HG03460 (cell line): ENCODE measurements at regions not wholly inside any gene's neighbourhood (a gene's known extent, or its start where the extent isn't known, plus 50 kb on each side); places are given as distances from the start of the nearest gene placed in this dataset.

Experiments used
- ATAC-seq: cut with Tn5 transposase; IDR thresholded peaks from one replicate; pipeline ENCODE4 v1.9.1; 2021; ENCODE audit not compliant: unreplicated experiment

- peak; percentile 57 for ATAC-seq
These were observed 167.4 kb downstream of the TNFSF18 start for GRCh38 chr1:172883387-172883791.

DNA sequence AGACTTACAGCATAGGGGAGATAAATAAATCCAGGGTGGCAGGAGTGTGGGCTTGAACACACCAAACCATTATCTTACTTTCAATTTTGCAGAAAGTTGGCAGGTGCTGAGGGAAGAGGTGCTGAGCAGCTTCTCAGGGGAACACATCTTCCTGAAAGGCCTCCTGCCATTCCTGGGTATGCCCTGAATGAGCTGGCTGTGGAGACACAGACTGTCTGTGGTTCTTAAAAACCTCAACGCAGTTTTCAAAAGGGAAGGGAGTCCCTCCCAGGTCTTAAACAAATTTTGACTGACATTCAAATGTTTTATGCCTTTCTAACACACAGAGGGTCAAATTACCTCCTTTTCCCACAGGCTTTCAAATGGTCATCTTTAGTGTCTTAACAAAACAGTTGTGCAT, 166.9 kb downstream of the TNFSF18 start:
- peak; percentile 25 for ATAC-seq

DNA sequence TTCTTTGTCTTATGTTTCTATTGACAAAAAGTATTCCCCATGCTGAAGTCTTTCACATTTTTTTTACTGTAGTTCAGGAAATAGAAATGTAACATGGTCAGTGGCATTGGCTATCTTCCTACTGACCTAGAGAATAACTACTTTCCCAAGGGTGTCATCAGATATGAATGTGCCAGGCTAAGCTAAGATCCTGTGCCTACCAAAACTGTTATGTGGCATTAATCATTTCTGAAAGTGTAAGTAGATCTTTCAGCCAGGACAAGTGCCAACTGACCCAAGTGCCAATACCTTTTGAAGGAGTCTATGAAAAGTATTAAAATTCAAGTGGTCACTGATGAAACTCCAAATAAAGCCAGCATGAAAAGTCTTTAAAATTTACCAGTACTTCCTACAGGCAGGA, 165.3 kb downstream of the TNFSF18 start:
- no peak for ATAC-seq

GRCh38 chr1:172885971-172886370, 164.8 kb downstream of the TNFSF18 start:
- ATAC-seq: no peak

DNA sequence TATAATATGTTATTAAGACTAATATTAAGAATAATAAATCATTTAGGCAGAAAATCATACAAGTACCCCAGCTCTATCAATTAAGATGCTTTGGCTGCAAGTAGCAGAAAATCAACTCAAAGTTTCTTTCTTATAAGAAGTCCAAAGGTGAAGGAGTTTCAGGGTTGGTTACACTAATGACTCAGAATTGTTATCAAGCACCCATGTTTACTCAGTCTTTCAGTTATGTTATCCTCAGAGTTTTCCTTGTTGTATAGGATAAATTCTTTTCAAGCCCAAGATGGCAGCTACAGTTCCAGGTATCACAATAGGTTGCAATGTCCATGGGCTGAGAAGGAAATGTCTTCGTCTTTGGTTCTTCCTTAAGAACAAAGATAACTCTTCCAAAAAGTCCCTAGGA, 163.6 kb downstream of the TNFSF18 start:
- no peak for ATAC-seq

- ATAC-seq: no peak
These were observed 157.4 kb downstream of the TNFSF18 start for GRCh38 chr1:172893146-172893841.

DNA sequence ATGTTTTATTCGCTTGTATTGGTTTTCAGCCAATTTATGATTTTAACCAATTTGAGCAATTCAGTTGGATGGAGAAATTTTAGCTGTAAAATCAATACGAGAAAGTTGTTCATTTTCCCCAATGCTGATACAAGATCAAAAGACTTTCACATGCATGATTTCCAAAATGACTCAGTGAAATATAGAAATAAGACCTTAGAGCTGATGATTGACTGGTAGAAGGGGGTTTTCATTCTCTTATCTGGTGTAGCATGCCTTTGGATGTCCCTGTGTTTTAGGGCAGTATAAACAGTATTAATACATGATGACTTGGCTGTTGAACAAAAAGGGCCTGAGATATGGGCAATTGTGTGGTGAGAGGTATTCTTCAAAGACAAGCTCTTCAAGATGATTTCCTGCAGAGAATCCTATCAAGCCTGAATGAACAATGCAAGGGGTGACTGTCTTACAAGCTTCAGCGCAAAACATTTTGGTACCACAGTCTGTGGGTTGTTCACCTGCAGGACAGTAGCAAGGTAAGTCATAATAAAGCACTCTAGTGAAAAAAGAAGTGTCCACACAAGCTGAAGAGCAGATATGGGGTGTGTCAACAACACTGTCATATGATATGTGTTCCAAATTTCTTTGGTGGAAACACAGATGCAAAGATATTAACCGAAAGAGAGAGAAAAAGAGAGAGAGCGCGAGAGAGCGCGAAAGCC, 156.2 kb downstream of the TNFSF18 start:
- peak; percentile 20 for ATAC-seq

DNA sequence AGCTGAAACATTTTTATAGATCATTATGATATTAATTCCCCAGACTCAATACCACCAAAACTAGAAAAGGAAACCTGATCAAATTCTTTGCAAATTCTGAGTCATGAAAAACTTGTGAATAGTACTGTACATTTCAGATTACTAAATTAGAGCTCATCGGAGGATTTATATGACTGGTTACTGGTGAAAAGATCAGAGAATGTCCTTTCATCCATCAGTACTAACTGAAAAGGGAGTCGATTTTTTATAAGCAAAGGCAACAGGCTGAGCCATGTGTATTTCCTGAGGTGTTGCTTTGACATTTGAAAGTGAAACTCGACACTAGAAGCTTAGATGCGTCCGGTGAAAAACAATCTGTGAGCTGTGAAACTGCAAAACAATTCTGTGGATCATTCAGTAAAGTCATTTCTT, 155.7 kb downstream of the TNFSF18 start:
- ATAC-seq: peak; percentile 77

- ATAC-seq: no peak
These were observed 155.0 kb downstream of the TNFSF18 start for GRCh38 chr1:172895761-172896160.

- no peak for ATAC-seq
These were observed 153.0 kb downstream of the TNFSF18 start for GRCh38 chr1:172897738-172898137.

DNA sequence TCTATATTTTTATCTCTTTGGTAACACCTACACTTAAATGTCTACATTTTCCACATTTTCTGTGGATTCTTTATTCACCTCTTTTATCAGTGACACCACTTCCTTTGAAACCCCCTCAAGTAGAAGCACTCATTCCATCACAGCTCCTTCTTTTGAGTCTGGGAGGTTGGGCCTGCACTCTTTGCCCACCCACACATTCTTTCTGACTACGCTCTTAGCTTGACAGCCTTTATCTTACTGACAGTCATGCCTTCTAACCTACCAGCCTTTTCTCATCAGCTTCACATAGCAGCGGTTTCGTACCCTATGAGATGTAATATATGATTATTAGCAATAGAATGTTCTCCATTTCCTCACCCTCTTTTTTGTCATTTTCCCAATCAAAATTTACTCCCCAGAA, 151.9 kb downstream of the TNFSF18 start:
- no peak for ATAC-seq

DNA sequence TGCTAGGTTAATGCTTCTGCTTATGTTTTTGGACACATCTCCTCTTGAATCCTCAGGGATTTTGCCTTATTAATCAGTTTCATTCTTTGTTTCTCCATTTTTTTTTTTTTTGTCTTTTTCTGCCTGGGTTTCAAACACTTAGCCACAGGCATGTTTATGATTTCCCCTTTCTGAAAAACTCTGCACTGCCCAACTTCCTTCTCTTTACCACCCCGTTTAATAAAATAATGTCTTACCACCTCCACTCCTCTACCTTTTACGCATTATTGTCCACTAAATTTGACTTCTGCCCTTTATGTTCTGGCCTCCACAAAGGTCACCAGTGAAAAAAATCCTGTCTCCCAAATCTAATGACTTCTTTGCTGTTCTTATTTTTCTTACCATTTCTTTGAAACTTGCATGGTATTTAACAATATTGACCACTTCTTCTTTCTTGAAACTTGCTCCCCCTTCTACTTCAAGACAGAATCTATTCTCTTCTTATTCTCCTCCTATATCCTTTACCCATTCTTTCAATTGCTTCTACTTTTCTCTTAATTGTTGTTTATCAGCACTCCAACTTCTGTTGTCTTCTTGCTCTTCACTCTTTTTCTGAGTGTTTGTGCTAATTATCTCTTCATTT, 150.3 kb downstream of the TNFSF18 start:
- ATAC-seq: no peak

GRCh38 chr1:172902200-172902599, 148.5 kb downstream of the TNFSF18 start:
- no peak for ATAC-seq

DNA sequence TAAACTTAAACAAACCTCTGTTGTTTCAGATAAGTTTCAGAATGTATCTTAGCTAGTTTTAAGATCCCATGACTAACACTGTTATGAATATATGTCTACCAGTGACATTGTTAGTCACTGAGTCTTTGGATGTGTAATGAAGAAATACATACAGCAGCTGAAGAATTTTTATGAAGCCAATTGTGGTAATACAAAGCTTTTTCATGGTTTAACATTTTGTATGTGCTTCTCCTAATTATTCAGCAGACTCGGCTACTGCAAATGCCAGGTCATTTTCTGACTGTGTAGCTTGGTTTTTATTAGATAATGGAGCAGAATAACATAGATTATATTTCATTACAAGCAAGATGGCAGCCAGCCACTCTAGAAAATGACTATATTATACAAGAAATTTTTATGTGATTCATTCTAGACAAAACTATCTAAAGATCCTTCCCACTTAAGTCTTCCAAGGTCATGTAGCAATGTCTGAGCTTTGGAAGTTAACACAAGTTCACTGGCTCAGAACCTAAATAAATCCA, 147.8 kb downstream of the TNFSF18 start:
- no peak for ATAC-seq

DNA sequence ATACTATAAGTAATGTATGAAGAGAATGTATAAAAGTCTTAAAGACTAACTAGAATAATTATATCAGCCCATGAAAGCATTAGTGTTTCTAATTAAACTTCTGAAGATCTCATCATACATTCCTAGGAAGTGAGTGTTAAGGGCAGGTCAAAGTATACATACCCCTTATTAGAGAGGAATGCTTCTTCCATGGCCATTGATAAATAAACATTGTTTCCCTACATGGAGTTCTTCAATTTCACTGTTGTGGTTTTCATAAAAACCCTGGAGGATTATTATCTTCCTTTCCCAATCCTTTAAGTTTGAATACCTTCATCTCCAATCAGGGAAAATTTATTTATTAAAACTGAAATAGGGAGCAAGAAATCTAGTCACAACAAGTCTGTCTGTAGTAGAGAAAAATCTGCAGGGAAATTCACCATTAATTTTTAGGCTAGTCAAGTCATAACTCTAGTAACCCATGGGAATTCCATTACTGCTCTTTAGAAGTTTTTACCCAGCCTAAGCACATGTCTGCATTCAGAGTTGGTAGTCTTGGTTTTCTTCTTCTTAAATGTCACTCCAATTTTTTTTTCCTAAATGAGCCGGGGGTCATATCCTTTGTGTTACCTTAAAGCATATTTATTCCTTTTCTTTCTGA, 147.0 kb downstream of the TNFSF18 start:
- ATAC-seq: no peak

- no peak for ATAC-seq
These were observed 145.3 kb downstream of the TNFSF18 start for GRCh38 chr1:172905452-172905851.

DNA sequence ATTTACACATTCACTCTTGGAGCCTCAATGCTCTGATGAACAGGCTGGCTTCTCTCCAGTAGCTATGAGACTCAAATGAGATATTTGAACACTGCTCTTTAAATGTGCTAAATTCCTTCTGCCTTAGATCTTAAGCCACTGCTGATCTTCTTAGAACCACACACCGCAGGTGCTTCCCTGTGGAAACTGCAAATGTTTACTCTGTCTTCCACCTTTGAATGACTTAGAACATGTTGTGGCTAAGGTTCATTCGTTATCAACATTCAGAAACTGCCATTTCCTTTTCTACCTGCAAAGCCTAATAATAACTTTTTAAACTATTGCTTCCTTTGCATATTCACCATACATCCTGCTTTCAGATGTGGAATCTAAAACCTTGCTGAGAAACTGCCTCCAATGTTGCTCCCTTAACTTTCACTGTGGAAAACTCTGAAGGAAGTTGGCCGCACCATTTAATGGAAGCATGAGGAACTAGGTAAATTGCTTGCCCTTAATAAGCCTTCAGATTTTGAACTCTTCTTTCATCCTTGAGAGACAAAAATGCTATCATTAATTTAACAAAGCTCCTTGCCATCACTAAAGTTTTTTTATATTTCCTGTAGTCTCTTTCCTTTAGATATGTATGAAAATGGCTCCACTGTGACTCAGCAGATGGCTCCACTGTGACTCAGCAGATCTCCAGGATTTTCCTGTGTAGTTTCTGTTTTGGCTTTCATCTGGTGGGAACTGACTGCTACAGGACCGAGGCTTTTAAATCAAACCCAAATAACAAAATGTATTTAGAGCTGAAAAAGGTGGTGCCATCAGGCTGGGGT, 143.8 kb downstream of the TNFSF18 start:
- ATAC-seq: no peak

DNA sequence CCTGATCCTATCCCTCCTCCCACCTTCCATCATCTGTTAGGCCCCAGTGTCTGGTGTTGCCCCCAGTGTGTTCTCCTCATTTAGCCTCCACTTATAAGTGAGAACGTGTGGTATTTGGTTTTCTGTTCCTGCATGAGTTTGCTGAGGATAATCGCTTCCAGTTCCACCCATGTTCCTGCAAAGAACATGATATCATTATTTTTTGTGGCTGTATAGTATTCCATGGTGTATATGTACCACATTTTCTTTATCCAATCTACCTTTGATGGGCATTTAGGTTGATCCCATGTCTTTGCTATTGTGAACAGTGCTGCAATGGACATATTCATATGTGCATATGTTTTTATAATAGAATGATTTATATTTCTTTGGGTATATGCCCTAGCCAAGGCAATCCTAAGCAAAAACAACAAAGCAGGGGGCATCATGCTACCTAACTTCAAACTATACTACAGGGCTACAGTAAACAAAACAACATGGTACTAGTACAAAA, 142.9 kb downstream of the TNFSF18 start:
- no peak for ATAC-seq

- ATAC-seq: no peak
These were observed 141.0 kb downstream of the TNFSF18 start for GRCh38 chr1:172909606-172910326.

DNA sequence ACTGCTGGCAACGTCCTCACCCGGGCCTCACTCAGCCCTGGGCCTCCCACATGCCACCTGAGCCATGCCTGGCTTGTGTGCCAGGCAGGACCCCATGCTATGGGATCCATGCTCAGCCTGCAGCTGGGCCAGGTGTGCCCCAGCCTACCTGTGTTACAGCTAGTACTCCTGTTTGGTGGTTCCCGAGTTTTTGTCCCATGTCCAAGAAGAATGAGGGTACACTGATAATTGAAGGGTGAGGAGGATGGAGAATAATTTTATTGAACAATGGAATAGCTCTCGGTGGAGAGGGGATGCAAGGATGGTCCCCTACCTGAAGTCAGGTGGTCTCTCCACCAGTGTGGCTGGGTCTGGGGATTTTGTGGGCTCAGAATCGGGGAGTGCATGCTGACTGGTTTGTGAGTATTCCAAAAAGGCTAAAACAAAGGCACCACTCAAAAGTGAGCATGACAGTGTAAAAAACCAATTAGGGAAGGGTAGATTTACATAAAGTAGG, 137.9 kb downstream of the TNFSF18 start:
- ATAC-seq: no peak
